ENCODE measurements at regions not wholly inside any gene's neighbourhood (a gene's known extent, or its start where the extent isn't known, plus 50 kb on each side); places are given as distances from the start of the nearest gene placed in this dataset.

- FAIRE-seq (no peak), DNase-seq (ENCODE audit: low read depth in 1 of 2, low spot score in 2 of 2) (no peak)
- Histone ChIP-seq H3K14ac (ENCODE audit: insufficient read length) (no peak overlapping the region), H4K8ac (ENCODE audit: extremely low read depth, insufficient read depth, low read length) (no peak overlapping the region), H3K79me1 (ENCODE audit: low read depth, low read length) (no peaks in the 10 kb centered on the region), H2BK20ac (ENCODE audit: low read length) (no peak overlapping the region), H3K4ac (replicated peaks; ENCODE audit: insufficient read length, low read depth, low read length) (no peak overlapping the region), H3K9me3 (ENCODE audit: insufficient read depth in 2 of 2, low read depth in 1 of 2, low read length in 1 of 2) (no peaks in the 10 kb centered on the region), H3K4me3 (ENCODE audit: extremely low read depth in 1 of 4, insufficient read depth in 2 of 4, low read depth in 3 of 4, low read length in 4 of 4) (no peak overlapping the region), H2BK12ac (ENCODE audit: low read depth, low read length) (no peak overlapping the region), H3K79me2 (ENCODE audit: control insufficient read depth in 1 of 2, insufficient read depth in 2 of 2, low read length in 2 of 2) (no peaks in the 10 kb centered on the region), H3K18ac (ENCODE audit: extremely low read depth, low read length) (no peak overlapping the region), H3K9ac (replicated peaks in 1 of 4; ENCODE audit: extremely low read depth in 1 of 4, low read depth in 3 of 4, low read length in 3 of 4) (no peak overlapping the region), H2BK120ac (replicated peaks; ENCODE audit: low read depth, low read length) (no peak overlapping the region), H4K91ac (replicated peaks; ENCODE audit: insufficient read length, low read length) (no peak overlapping the region), H3K56ac (replicated peaks; ENCODE audit: insufficient read length, low read depth, low read length) (no peak overlapping the region), H4K5ac (ENCODE audit: insufficient read length, low read depth, low read length) (no peak overlapping the region), H2BK5ac (ENCODE audit: low read depth, low read length) (no peak overlapping the region), H3K23ac (ENCODE audit: insufficient read length) (no peak overlapping the region), H3K27ac (ENCODE audit: low read depth, low read length) (no peak overlapping the region), H2BK15ac (ENCODE audit: low read length) (no peak overlapping the region), H3K4me1 (replicated peaks in 1 of 4; ENCODE audit: control insufficient read depth in 3 of 4, insufficient read depth in 4 of 4, low read length in 3 of 4) (no peaks in the 10 kb centered on the region; a peak in 1 of 7 replicates), H3K4me2 (ENCODE audit: insufficient read depth in 1 of 2, low read depth in 2 of 2, low read length in 2 of 2) (no peak overlapping the region), H4K20me1 (replicated peaks in 1 of 2; ENCODE audit: control insufficient read depth in 1 of 2, insufficient read depth in 2 of 2, low read length in 2 of 2) (no peaks in the 10 kb centered on the region), H3K23me2 (ENCODE audit: low read depth, low read length) (no peaks in the 10 kb centered on the region), H3K27me3 (replicated peaks in 1 of 4; ENCODE audit: control insufficient read depth in 3 of 4, extremely low read depth in 1 of 4, insufficient read depth in 3 of 4, low read length in 3 of 4) (no peaks in the 10 kb centered on the region), H2AK5ac (ENCODE audit: low read depth, low read length) (no peak overlapping the region), H3K36me3 (ENCODE audit: control insufficient read depth in 2 of 4, insufficient read depth in 4 of 4, low read length in 3 of 4) (no peaks in the 10 kb centered on the region), H2AFZ (ENCODE audit: low read length) (no peak overlapping the region)
- WGBS, 2 experiments (ENCODE audit: extremely low coverage in 1 of 2, insufficient coverage in 1 of 2, insufficient read length in 1 of 2, insufficient replicate concordance in 2 of 2, low coverage in 1 of 2, low lambda C conversion rate in 2 of 2, missing lambda C conversion rate in 1 of 2): 85% methylated on average over 2 of the region's 2 CpGs; no CpG with 5 or more reads in 1 of the 2 experiments
- POLR2A ChIA-PET (ENCODE audit: partially characterized antibody): no interaction called here
- CTCF ChIA-PET (ENCODE audit: partially characterized antibody): interaction anchor here (1.7 to 4.7 kb wide), 8 partner anchors 11 to 206 kb away, joined by 4 to 36 read pairs (median 12); partner anchors contain the start of gene TNFAIP3
- no peak for TF ChIP-seq TAF1 (IDR thresholded peaks at IDR 0.05; ENCODE audit: low read depth, low read length)
- TF ChIP-seq SIX5 (IDR thresholded peaks at IDR 0.05; ENCODE audit: low read depth, low read length): no peak
- TF ChIP-seq SAP30 (IDR thresholded peaks at IDR 0.05; ENCODE audit: insufficient read depth, insufficient replicate concordance, low read length): no peak
- no peak for TF ChIP-seq EGR1 (IDR thresholded peaks at IDR 0.05; ENCODE audit: borderline replicate concordance, low read depth, low read length)
- TF ChIP-seq GABPA (IDR thresholded peaks at IDR 0.05; ENCODE audit: borderline replicate concordance, insufficient read depth, low read length): no peak
- no peak for TF ChIP-seq CEBPB (IDR thresholded peaks at IDR 0.05; ENCODE audit: low read depth, low read length)
- no peak for TF ChIP-seq KDM4A (IDR thresholded peaks at IDR 0.05; ENCODE audit: low read depth, low read length, severe bottlenecking)
- no peak for TF ChIP-seq CHD2 (IDR thresholded peaks at IDR 0.05; ENCODE audit: low read length)
- TF ChIP-seq KDM1A (IDR thresholded peaks at IDR 0.05; ENCODE audit: borderline replicate concordance, low read length): no peak
- no peak for TF ChIP-seq ATF3 (IDR thresholded peaks at IDR 0.05; ENCODE audit: insufficient read depth, low read depth, low read length)
Observed at GRCh38 chr6:137800762-137801161, 66.3 kb upstream of the TNFAIP3 start.

Data from H1 (cell line).